HCT116 (cell line): ENCODE measurements at regions not wholly inside any gene's neighbourhood (a gene's known extent, or its start where the extent isn't known, plus 50 kb on each side); places are given as distances from the start of the nearest gene placed in this dataset.

Experiments used
- ATAC-seq: fragments of 200-7000 bp; cut with Tn5 transposase; 2 replicates; pipeline ENCODE4 v1.9.1; 2020; ENCODE audit warnings: mild to moderate bottlenecking, moderate library complexity
- BruUV-seq: library from RNA; stranded (reverse); fragments of 400-500 nt; replicated peaks from 2 replicates; lab custom pipeline; 2021; lab: Mats Ljungman, UMichigan
- CTCF ChIA-PET: fragments of 300-600 bp; sonication (Branson Sonifier 250); formaldehyde crosslinking; loops from one replicate; lab custom pipeline; 2021; ENCODE audit warnings: antibody characterized with exemption; lab: Charles Lee
- POLR2A ChIA-PET: fragments of 300-600, 350-600 bp; sonication (Branson Sonifier 250); formaldehyde crosslinking; loops from one replicate; lab custom pipeline; 2021; ENCODE audit warnings: antibody characterized with exemption; lab: Charles Lee
- RAD21 ChIA-PET, 2 experiments: fragments of 300-600 bp; sonication (Branson Sonifier 250); formaldehyde crosslinking; loops; one replicate each; lab custom pipeline; 2023; ENCODE audit warnings: low total read pairs in 2 of 2; ENCODE audit not compliant: uncharacterized antibody in 2 of 2, unreplicated experiment in 2 of 2, low non-redundant PET in 1 of 2; lab: Charles Lee
- DNase-seq: peaks from one replicate; pipeline ENCODE4 v3.0.0-alpha.2; 2010; ENCODE audit warnings: low read depth, low spot score
- H2AFZ ChIP-seq: fragments of 200-600 bp; shearing (Covaris generic), sonication (generic); 2 replicates; pipeline ENCODE4 v1.6.1; 2017; ENCODE audit warnings: low read depth, mixed run types, mixed read lengths, antibody characterized with exemption, low read length; ENCODE audit not compliant: poor library complexity, severe bottlenecking
- H3K27ac ChIP-seq: 2 replicates; pipeline ENCODE4 v1.5.1; 2012; ENCODE audit warnings: low read depth, low read length
- H3K27me3 ChIP-seq: fragments of 200-600 bp; sonication (generic); 2 replicates; pipeline ENCODE4 v1.6.1; 2016; ENCODE audit warnings: mixed run types, low read length, mixed read lengths; ENCODE audit not compliant: insufficient read depth
- H3K36me3 ChIP-seq, 2 experiments: fragments of 200-500 bp in 1 of 2; fragments of 200-600 bp in 1 of 2; sonication (Bioruptor generic) in 1 of 2; sonication (generic) in 1 of 2; 2 replicates each; pipeline versions ENCODE4 v1.5.1 to v1.6.1; 2014 to 2016; ENCODE audit warnings: low read length in 2 of 2, inconsistent platforms in 1 of 2, mixed read lengths in 1 of 2, mixed run types in 1 of 2; ENCODE audit not compliant: insufficient read depth in 2 of 2, control insufficient read depth in 1 of 2
- H3K4me1 ChIP-seq, 2 experiments: fragments of 200-600 bp in 1 of 2; sonication (generic) in 1 of 2; 2 replicates each; pipeline versions ENCODE4 v1.5.1 to v1.6.1; 2012 to 2017; ENCODE audit warnings: low read length in 2 of 2, inconsistent platforms in 1 of 2, mild to moderate bottlenecking in 1 of 2, mixed read lengths in 1 of 2, mixed run types in 1 of 2, moderate library complexity in 1 of 2; ENCODE audit not compliant: insufficient read depth in 2 of 2, control insufficient read depth in 1 of 2
- H3K4me2 ChIP-seq: fragments of 200-600 bp; sonication (generic); 2 replicates; pipeline ENCODE4 v1.6.1; 2017; ENCODE audit warnings: mixed run types, low read length, mixed read lengths
- H3K4me3 ChIP-seq, 2 experiments: fragments of 200-600 bp in 1 of 2; sonication (generic) in 1 of 2; replicated peaks in 1 of 2; 2 replicates each; pipeline ENCODE4 v1.5.1; 2011 to 2016; ENCODE audit warnings: low read length in 2 of 2, control low read depth in 1 of 2, low read depth in 1 of 2, mild to moderate bottlenecking in 1 of 2, mixed read lengths in 1 of 2, mixed run types in 1 of 2
- H3K79me2 ChIP-seq: fragments of 200-600 bp; sonication (generic); 2 replicates; pipeline ENCODE4 v1.6.1; 2017; ENCODE audit warnings: mild to moderate bottlenecking, mixed run types, low read length, moderate library complexity, mixed read lengths; ENCODE audit not compliant: insufficient read depth
- H3K9ac ChIP-seq: fragments of 200-600 bp; sonication (generic); 2 replicates; pipeline ENCODE4 v1.6.1; 2016; ENCODE audit warnings: low read length, mixed read lengths
- H3K9me2 ChIP-seq: fragments of 200-600 bp; sonication (generic), shearing (Covaris generic); 2 replicates; pipeline ENCODE4 v1.6.1; 2017; ENCODE audit warnings: mixed run types, mild to moderate bottlenecking, moderate library complexity; ENCODE audit not compliant: insufficient read depth
- H3K9me3 ChIP-seq, 2 experiments: fragments of 200-500 bp in 1 of 2; fragments of 200-600 bp in 1 of 2; sonication (Bioruptor generic) in 1 of 2; sonication (generic) in 1 of 2; 2 replicates each; pipeline ENCODE4 v1.6.1; 2014 to 2017; ENCODE audit warnings: low read length in 2 of 2, mixed read lengths in 2 of 2, inconsistent platforms in 1 of 2, low read depth in 1 of 2, mild to moderate bottlenecking in 1 of 2, mixed run types in 1 of 2, moderate library complexity in 1 of 2; ENCODE audit not compliant: control insufficient read depth in 1 of 2, insufficient read depth in 1 of 2
- H4K20me1 ChIP-seq: fragments of 200-600 bp; sonication (generic), shearing (Covaris generic); 2 replicates; pipeline ENCODE4 v1.6.1; 2017; ENCODE audit warnings: mixed run types, mild to moderate bottlenecking, moderate library complexity; ENCODE audit not compliant: insufficient read depth
- ATF3 ChIP-seq: IDR thresholded peaks from 2 replicates; pipeline ENCODE4 v1.6.1; 2012
- CEBPB ChIP-seq: IDR thresholded peaks from 2 replicates; pipeline ENCODE4 v1.6.1; 2012; ENCODE audit warnings: low read depth
- CTCF ChIP-seq, 3 experiments: fragments of 200-600 bp in 1 of 3; sonication (generic) in 1 of 3; IDR thresholded peaks in 2 of 3; conservative IDR thresholded peaks in 1 of 3; 2 replicates each; pipeline ENCODE4 v1.5.1; 2012 to 2017; ENCODE audit warnings: low read depth in 2 of 3, low read length in 2 of 3, antibody characterized with exemption in 1 of 3, borderline replicate concordance in 1 of 3, control low read depth in 1 of 3, mild to moderate bottlenecking in 1 of 3, mixed read lengths in 1 of 3, mixed run types in 1 of 3, moderate library complexity in 1 of 3; ENCODE audit not compliant: insufficient read depth in 1 of 3
- EGR1 ChIP-seq: IDR thresholded peaks from 2 replicates; pipeline ENCODE4 v1.6.1; 2012; ENCODE audit warnings: low read depth
- ELF1 ChIP-seq: IDR thresholded peaks from 2 replicates; pipeline ENCODE4 v1.6.1; 2012; ENCODE audit warnings: low read depth, borderline replicate concordance
- EZH2 ChIP-seq: fragments of 200-600 bp; sonication (generic); IDR thresholded peaks from 2 replicates; pipeline ENCODE4 v1.6.1; 2017; ENCODE audit warnings: antibody characterized with exemption, mixed run types
- POLR2AphosphoS5 ChIP-seq: IDR thresholded peaks from 2 replicates; pipeline ENCODE4 v1.6.1; 2011; ENCODE audit warnings: mild to moderate bottlenecking, low read depth, low read length, moderate library complexity
- RAD21 ChIP-seq: IDR thresholded peaks from 2 replicates; pipeline ENCODE4 v1.6.1; 2012; ENCODE audit warnings: low read depth, mild to moderate bottlenecking
- SIN3A ChIP-seq: IDR thresholded peaks from 2 replicates; pipeline ENCODE4 v1.6.1; 2012; ENCODE audit warnings: low read depth
- SP1 ChIP-seq: IDR thresholded peaks from 2 replicates; pipeline ENCODE4 v1.6.1; 2012; ENCODE audit warnings: low read depth
- TCF7L2 ChIP-seq: IDR thresholded peaks from 2 replicates; pipeline ENCODE4 v1.7.0; 2011; ENCODE audit warnings: borderline replicate concordance, inconsistent platforms; ENCODE audit not compliant: insufficient read depth, insufficient read length; ENCODE audit errors: extremely low read depth
- YY1 ChIP-seq: IDR thresholded peaks from 2 replicates; pipeline ENCODE4 v1.6.1; 2011; ENCODE audit warnings: low read length, low read depth, moderate library complexity, mild to moderate bottlenecking; ENCODE audit not compliant: insufficient replicate concordance; ENCODE audit errors: extremely low read depth
- ZNF274 ChIP-seq: fragments of 200-500 bp; sonication (Bioruptor generic); IDR thresholded peaks from 2 replicates; pipeline ENCODE4 v1.6.1; 2014; ENCODE audit warnings: mild to moderate bottlenecking, low read depth, low read length, inconsistent platforms
- intact Hi-C: fragments of 100-400 bp; cut with micrococcal nuclease; formaldehyde crosslinking; loops from 2 replicates; pipeline ENCODE4 v1.10.0; 2022
- TF ChIP-seq, protein P1 (sequence below): IDR thresholded peaks from 2 replicates; pipeline ENCODE4 v1.6.1; 2012
- TF ChIP-seq, protein P2 (sequence below): IDR thresholded peaks from 2 replicates; pipeline ENCODE4 v1.6.1; 2012; ENCODE audit warnings: low read depth

GRCh38 chr9:88897081-88897480 lies 94.2 kb upstream of the S1PR3 start:
- TF ChIP-seq POLR2AphosphoS5, result no peak
- TF ChIP-seq, protein P1, sequence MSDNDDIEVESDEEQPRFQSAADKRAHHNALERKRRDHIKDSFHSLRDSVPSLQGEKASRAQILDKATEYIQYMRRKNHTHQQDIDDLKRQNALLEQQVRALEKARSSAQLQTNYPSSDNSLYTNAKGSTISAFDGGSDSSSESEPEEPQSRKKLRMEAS, result no peak
- TF ChIP-seq, protein P2, sequence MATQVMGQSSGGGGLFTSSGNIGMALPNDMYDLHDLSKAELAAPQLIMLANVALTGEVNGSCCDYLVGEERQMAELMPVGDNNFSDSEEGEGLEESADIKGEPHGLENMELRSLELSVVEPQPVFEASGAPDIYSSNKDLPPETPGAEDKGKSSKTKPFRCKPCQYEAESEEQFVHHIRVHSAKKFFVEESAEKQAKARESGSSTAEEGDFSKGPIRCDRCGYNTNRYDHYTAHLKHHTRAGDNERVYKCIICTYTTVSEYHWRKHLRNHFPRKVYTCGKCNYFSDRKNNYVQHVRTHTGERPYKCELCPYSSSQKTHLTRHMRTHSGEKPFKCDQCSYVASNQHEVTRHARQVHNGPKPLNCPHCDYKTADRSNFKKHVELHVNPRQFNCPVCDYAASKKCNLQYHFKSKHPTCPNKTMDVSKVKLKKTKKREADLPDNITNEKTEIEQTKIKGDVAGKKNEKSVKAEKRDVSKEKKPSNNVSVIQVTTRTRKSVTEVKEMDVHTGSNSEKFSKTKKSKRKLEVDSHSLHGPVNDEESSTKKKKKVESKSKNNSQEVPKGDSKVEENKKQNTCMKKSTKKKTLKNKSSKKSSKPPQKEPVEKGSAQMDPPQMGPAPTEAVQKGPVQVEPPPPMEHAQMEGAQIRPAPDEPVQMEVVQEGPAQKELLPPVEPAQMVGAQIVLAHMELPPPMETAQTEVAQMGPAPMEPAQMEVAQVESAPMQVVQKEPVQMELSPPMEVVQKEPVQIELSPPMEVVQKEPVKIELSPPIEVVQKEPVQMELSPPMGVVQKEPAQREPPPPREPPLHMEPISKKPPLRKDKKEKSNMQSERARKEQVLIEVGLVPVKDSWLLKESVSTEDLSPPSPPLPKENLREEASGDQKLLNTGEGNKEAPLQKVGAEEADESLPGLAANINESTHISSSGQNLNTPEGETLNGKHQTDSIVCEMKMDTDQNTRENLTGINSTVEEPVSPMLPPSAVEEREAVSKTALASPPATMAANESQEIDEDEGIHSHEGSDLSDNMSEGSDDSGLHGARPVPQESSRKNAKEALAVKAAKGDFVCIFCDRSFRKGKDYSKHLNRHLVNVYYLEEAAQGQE, result no peak
- no peak for TF ChIP-seq TCF7L2
- no peak for TF ChIP-seq ELF1
- TF ChIP-seq EZH2, result no peak
- TF ChIP-seq RAD21, result no peak
- TF ChIP-seq CEBPB, result no peak
- TF ChIP-seq ATF3, result no peak
- TF ChIP-seq CTCF (IDR thresholded peaks at IDR 0.05 in 2 of 3, conservative IDR thresholded peaks at IDR 0.05 in 1 of 3; ENCODE audit: borderline replicate concordance in 1 of 3, insufficient read depth in 1 of 3, low read depth in 2 of 3, low read length in 2 of 3), result no peak
- TF ChIP-seq SP1, result no peak
- TF ChIP-seq EGR1, result no peak
- no peak for TF ChIP-seq YY1
- no peak for TF ChIP-seq SIN3A
- TF ChIP-seq ZNF274, result no peak
- no peaks in the 10 kb centered on the region for H3K9me2 ChIP-seq
- POLR2A ChIA-PET, result no interaction called here
- no peak for ATAC-seq
- no peak overlapping the region for H3K4me3 ChIP-seq
- no peaks in the 10 kb centered on the region for H4K20me1 ChIP-seq
- no peaks in the 10 kb centered on the region for H3K9me3 ChIP-seq
- no peak for DNase-seq
- intact Hi-C loops, result no loop called here
- no peaks in the 10 kb centered on the region for H3K79me2 ChIP-seq
- no peak overlapping the region for H3K27ac ChIP-seq
- H3K36me3 ChIP-seq, result no peaks in the 10 kb centered on the region
- RAD21 ChIA-PET, result no interaction called here
- H3K4me2 ChIP-seq, result no peak overlapping the region
- CTCF ChIA-PET, result no interaction called here
- BruUV-seq, result no TSS peak
- 0 out of 2 replicates have a peak, but pooled peaks cover 5% of the 10 kb centered on the region for H3K27me3 ChIP-seq
- H3K4me1 ChIP-seq, result no peaks in the 10 kb centered on the region
- H3K9ac ChIP-seq, result no peak overlapping the region
- no peak overlapping the region for H2AFZ ChIP-seq
